NCI-H460 (cell line): ENCODE measurements at regions not wholly inside any gene's neighbourhood (a gene's known extent, or its start where the extent isn't known, plus 50 kb on each side); places are given as distances from the start of the nearest gene placed in this dataset.
"Not testable (repeated sequence)": the region's sequence is repeated elsewhere in the genome, so short reads cannot be mapped to it uniquely, and the experiment has no call there.

Experiments used
- DNase-seq: peaks from one replicate; pipeline ENCODE4 v3.0.0-alpha.2; 2016; ENCODE audit warnings: low read depth; ENCODE audit errors: extremely low read depth

GRCh38 chr9:10818206-10818605 is 205.4 kb upstream of the PTPRD start:
- DNase-seq: no peak

- no peak for DNase-seq
Measured at GRCh38 chr9:10835791-10836463, 223.1 kb upstream of the PTPRD start.

- no peak for DNase-seq
Measured at GRCh38 chr9:10843151-10843550, 230.3 kb upstream of the PTPRD start.

DNA sequence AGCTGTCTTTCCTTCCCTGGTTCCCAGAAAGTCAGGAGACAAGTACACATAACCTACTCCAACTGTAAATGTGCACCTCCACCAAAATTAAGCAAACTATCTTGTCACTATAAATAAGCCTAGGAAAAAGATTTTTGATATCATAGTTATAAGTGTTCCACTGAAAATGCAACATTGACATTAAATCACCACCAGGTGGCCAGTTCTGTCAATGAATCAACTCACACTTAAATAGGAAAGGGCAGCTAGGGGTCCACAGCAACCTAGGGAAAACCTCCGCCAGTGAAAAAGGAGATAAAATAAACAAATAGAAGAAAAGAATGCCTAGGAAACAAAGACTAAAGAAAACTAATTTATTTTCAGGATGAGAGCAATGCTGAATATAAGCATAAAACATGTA is 243.0 kb upstream of the PTPRD start:
- no peak for DNase-seq

DNA sequence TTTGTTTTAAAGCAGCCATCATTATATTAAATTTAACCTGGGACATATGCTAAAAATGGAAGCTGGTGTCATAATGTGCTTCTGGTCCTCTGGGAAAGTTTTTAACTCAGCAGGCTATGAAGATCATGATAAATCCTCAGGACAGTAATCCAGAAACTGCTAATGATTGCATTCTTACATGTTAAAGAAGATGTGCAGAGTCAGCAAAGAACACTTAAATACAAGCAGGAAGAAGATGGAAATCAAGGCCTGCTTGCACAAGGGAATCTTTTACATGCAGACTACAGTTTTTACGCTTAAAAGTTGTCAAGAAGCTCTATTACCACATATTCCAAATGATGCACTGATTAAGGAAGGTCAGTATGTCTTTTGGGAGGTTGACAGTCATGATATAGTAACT is 246.0 kb upstream of the PTPRD start:
- no peak for DNase-seq

GRCh38 chr9:10863476-10863875 is 250.7 kb upstream of the PTPRD start:
- no peak for DNase-seq

GRCh38 chr9:10867194-10867593 is 254.4 kb upstream of the PTPRD start:
- DNase-seq: no peak

GRCh38 chr9:10869687-10870086 is 256.9 kb upstream of the PTPRD start:
- no peak for DNase-seq

DNA sequence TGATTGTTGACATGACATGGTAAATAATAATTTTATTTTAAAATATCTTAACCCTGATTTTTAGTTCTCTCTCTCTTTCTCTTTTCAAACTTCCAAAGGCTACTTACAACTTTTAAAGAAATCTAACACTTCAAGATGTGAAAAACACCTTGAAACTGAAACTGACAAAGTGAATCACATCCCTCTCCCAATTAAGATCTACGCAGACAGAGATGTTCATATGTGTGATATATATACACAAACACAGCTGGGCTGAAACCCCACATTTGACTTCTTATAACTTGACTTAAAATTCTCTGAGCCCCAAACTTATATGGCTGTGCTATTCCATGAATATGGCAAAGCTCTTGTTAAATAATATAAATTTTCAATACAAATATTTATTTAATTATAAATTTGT is 261.2 kb upstream of the PTPRD start:
- DNase-seq: no peak

GRCh38 chr9:10875752-10876151 is 262.9 kb upstream of the PTPRD start:
- DNase-seq: no peak

GRCh38 chr9:10876333-10876732 is 263.5 kb upstream of the PTPRD start:
- no peak for DNase-seq

DNA sequence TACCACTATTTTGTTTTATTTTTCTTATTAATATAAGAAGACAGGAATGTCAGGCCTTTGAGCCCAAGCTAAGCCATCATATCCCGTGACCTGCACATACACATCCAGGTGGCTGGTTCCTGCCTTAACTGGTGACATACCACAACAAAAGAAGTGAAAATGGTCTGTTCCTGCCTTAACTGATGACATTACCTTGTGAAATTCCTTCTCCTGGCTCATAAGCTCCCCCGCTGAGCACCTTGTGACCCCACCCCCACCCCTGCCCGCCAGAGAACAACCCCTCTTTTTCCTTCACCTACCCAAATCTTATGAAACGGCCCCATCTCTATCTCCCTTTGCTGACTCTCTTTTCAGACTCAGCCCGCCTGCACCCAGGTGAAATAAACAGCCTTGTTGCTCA is 277.5 kb upstream of the PTPRD start:
- DNase-seq: not testable (repeated sequence)

GRCh38 chr9:10899509-10899908 is 286.7 kb upstream of the PTPRD start:
- no peak for DNase-seq

GRCh38 chr9:10903969-10904368 is 291.2 kb upstream of the PTPRD start:
- DNase-seq: no peak

DNA sequence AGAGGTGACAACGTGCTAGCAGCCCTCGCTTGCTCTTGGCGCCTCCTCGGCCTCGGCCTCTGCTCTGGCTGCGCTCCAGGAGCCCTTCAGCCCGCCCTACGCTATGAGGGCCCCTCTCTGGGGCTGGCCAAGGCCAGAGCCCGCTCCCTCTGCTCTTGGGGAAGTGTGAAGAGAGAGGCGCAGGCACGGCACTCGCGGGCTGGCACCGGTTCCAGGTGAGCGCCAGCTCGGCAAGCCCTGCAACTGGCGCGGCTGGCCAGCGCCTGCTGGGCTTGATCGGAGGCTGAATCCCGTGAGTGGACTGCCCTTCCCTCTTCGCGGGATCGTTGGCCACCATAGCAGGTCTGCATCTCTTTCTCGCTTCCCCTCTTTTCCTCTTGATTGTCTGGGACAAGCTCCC is 298.0 kb upstream of the PTPRD start:
- no peak for DNase-seq

- DNase-seq: no peak
Measured at GRCh38 chr9:10911373-10911772, 298.6 kb upstream of the PTPRD start.

GRCh38 chr9:10917001-10917400 is 304.2 kb upstream of the PTPRD start:
- DNase-seq: no peak

GRCh38 chr9:10921671-10922070 is 308.9 kb upstream of the PTPRD start:
- DNase-seq: no peak

DNA sequence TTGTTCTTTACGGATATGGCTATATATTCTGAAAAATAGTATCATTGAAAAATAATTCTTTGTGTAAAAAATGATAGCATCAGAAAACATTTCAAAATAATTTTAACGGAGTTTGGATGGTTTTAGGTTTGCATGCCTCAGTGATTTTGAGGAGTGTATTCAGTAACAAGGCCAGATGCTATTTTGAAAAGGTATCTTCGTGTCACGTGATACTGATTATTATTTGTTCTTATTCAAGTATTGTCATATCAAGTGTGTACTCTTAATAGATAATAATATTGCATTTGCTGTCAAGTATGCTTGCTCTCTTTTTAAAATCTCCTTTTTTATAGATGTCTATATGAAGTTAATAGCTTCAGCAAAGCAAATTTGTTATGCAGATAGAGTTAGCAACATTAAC is 313.1 kb upstream of the PTPRD start:
- no peak for DNase-seq

- DNase-seq: no peak
Measured at GRCh38 chr9:10928372-10928771, 315.6 kb upstream of the PTPRD start.

DNA sequence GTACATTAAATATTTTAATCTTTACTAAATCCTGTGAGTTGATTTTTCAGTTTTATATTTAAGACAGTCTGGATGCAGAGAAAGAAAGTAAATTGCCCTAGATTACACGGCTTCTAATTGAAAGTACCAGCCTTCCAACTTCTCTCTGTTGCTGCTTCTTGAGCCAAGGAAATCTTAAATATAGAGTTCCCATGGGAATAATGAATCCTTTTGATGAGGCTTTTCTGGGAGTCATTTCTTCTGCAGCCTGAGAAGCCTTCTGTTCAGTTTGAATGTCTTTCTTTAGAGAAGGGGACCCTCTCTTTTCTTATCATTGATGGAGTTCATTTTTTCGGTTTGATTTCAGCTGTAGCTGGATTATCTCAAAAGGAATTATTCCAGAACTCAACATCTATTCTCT is 317.3 kb upstream of the PTPRD start:
- no peak for DNase-seq

DNA sequence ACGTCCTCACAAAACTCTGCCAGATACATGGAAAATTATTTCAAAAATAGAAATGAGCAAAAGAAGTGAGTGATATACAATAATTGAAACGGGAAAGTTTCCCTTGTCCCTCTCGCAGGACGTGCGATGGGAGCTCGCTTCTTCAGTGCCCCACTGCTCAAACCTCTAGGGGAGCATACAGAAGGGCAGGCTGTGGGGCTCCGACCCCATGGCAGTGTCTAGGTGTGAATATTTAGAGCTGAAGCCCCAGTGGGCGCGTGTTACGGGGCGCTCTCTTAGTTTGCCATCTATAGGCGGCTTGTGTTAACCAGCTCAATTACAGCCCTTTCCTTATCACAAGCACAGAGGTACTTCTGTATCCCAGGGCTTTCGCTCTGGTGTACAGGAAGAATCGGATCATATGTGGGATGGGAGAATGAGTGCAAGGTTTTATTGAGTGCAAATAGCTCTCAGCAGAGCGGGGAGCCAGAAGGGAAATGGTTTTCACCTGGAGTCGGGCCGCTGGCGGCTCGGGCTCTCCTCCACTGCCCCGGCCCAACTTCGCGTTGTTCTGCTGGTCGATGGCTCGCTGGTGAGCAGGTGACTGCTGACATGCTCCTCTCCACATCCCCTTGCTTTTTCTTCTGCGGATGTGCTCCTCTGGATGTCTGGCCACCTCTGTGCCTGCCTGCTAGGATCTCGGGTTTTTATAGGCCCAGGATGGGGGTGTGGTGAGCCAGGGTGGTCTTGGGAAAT is 334.0 kb upstream of the PTPRD start:
- no peak for DNase-seq

DNA sequence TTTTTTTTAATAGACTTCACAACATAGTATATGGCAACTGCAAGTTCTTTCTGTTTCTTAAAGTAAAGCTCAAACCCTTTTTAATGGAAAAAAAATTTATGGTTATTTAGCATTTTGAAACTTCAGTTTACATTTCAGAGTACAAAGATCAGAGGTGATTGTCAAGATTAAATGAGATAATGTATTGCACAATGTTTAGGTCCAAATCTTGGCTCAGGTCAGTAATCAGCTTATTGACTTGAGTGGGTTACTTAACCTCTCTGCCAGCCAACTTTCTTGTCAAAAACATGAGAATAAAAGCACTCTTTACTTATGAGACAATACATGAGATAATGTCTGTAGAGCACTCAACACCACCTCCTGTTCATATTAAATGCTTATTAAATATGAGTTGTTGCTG is 345.1 kb upstream of the PTPRD start:
- DNase-seq: no peak
